Right lung (tissue), 2 donors: ENCODE measurements at regions not wholly inside any gene's neighbourhood (a gene's known extent, or its start where the extent isn't known, plus 50 kb on each side); places are given as distances from the start of the nearest gene placed in this dataset.
A peak's percentile ranks its signal among the peaks of the same experiment; 100 is the strongest.

Experiments used
- DNase-seq, 2 donors: peaks; one replicate each; pipeline ENCODE4 v3.0.0-alpha.2; 2013

- DNase-seq = no peak
These were observed 107.4 kb upstream of the TSPAN5 start for GRCh38 chr4:98765771-98766170.

GRCh38 chr4:98758182-98758581, 99.8 kb upstream of the TSPAN5 start:
- no peak for DNase-seq

GRCh38 chr4:98754736-98755135, 96.3 kb upstream of the TSPAN5 start:
- DNase-seq = no peak

GRCh38 chr4:98749206-98749605, 90.8 kb upstream of the TSPAN5 start:
- no peak for DNase-seq

- no peak for DNase-seq
These were observed 90.2 kb upstream of the TSPAN5 start for GRCh38 chr4:98748609-98749008.

- DNase-seq = no peak
These were observed 89.1 kb upstream of the TSPAN5 start for GRCh38 chr4:98747393-98748091.

GRCh38 chr4:98746936-98747335, 88.5 kb upstream of the TSPAN5 start:
- no peak for DNase-seq

GRCh38 chr4:98746530-98746929, 88.1 kb upstream of the TSPAN5 start:
- DNase-seq = no peak

GRCh38 chr4:98745366-98745765, 87.0 kb upstream of the TSPAN5 start:
- no peak for DNase-seq

- DNase-seq = peak; percentile 10 to 23
These were observed 86.2 kb upstream of the TSPAN5 start for GRCh38 chr4:98744372-98745150.

- no peak for DNase-seq
These were observed 83.5 kb upstream of the TSPAN5 start for GRCh38 chr4:98741952-98742351.

GRCh38 chr4:98739751-98740150, 81.3 kb upstream of the TSPAN5 start:
- DNase-seq = no peak

- DNase-seq = no peak
These were observed 75.2 kb upstream of the TSPAN5 start for GRCh38 chr4:98733601-98734000.

- DNase-seq = no peak
These were observed 70.5 kb upstream of the TSPAN5 start for GRCh38 chr4:98728871-98729270.

GRCh38 chr4:98728433-98728832, 70.0 kb upstream of the TSPAN5 start:
- no peak for DNase-seq

- no peak for DNase-seq
These were observed 63.6 kb upstream of the TSPAN5 start for GRCh38 chr4:98722000-98722399.

GRCh38 chr4:98720871-98721480, 62.6 kb upstream of the TSPAN5 start:
- no peak for DNase-seq

GRCh38 chr4:98716796-98717195, 58.4 kb upstream of the TSPAN5 start:
- no peak for DNase-seq

GRCh38 chr4:98712607-98713006, 54.2 kb upstream of the TSPAN5 start:
- DNase-seq = no peak

- no peak for DNase-seq
These were observed 53.1 kb upstream of the TSPAN5 start for GRCh38 chr4:98711526-98711925.

GRCh38 chr4:98710831-98711230, 52.4 kb upstream of the TSPAN5 start:
- DNase-seq = no peak
